Endothelial cell (in vitro differentiated cells): ENCODE measurements at regions not wholly inside any gene's neighbourhood (a gene's known extent, or its start where the extent isn't known, plus 50 kb on each side); places are given as distances from the start of the nearest gene placed in this dataset.

ENCODE experiments used
- DNase-seq: peaks from one replicate; pipeline ENCODE4 v3.0.0; 2021; ENCODE audit warnings: low spot score
- H3K27ac Mint-ChIP-seq: one replicate; pipeline ENCODE4 v1.8.0; 2021; ENCODE audit warnings: mixed read lengths, inconsistent platforms; ENCODE audit not compliant: unreplicated experiment
- H3K27me3 Mint-ChIP-seq: one replicate; pipeline ENCODE4 v1.8.0; 2021; ENCODE audit warnings: mild to moderate bottlenecking, moderate library complexity, mixed read lengths, inconsistent platforms; ENCODE audit not compliant: unreplicated experiment
- H3K36me3 Mint-ChIP-seq: one replicate; pipeline ENCODE4 v1.8.0; 2021; ENCODE audit warnings: mild to moderate bottlenecking, low read depth, mixed read lengths, inconsistent platforms; ENCODE audit not compliant: unreplicated experiment
- H3K4me1 Mint-ChIP-seq: one replicate; pipeline ENCODE4 v1.8.0; 2021; ENCODE audit warnings: mild to moderate bottlenecking, mixed read lengths, inconsistent platforms; ENCODE audit not compliant: unreplicated experiment
- H3K4me3 Mint-ChIP-seq: one replicate; pipeline ENCODE4 v1.8.0; 2021; ENCODE audit warnings: mild to moderate bottlenecking, mixed read lengths, inconsistent platforms; ENCODE audit not compliant: unreplicated experiment
- H3K9me3 Mint-ChIP-seq: one replicate; pipeline ENCODE4 v1.8.0; 2021; ENCODE audit warnings: mixed read lengths, inconsistent platforms; ENCODE audit not compliant: unreplicated experiment
- CTCF ChIP-seq: fragments of 200-600 bp; sonication (generic); IDR thresholded peaks from one replicate; pipeline ENCODE4 v1.5.0; 2021; ENCODE audit warnings: antibody characterized with exemption; ENCODE audit not compliant: unreplicated experiment

- H3K4me1 Mint-ChIP-seq, result peaks cover 33% of the 10 kb centered on the region
- no peak for TF ChIP-seq CTCF
- no peak overlapping the region for H3K27ac Mint-ChIP-seq
- H3K27me3 Mint-ChIP-seq, result peaks cover 2% of the 10 kb centered on the region
- no peak overlapping the region for H3K4me3 Mint-ChIP-seq
- DNase-seq, result no peak
- no peaks in the 10 kb centered on the region for H3K36me3 Mint-ChIP-seq
- no peaks in the 10 kb centered on the region for H3K9me3 Mint-ChIP-seq
Measured at GRCh38 chr11:103798446-103798845, 238.0 kb upstream of the DDI1 start.

GRCh38 chr11:103800406-103801114 is 235.9 kb upstream of the DDI1 start:
- no peak for TF ChIP-seq CTCF
- Mint-ChIP-seq H3K27ac (peak overlapping the region; percentile 88), H3K9me3 (no peaks in the 10 kb centered on the region), H3K27me3 (peaks cover 3% of the 10 kb centered on the region), H3K4me1 (peaks cover 33% of the 10 kb centered on the region), H3K36me3 (no peaks in the 10 kb centered on the region), H3K4me3 (no peak overlapping the region)
- DNase-seq, result peak; percentile 50

- Mint-ChIP-seq H3K9me3 (no peaks in the 10 kb centered on the region), H3K27ac (no peak overlapping the region), H3K27me3 (peaks cover 2% of the 10 kb centered on the region), H3K36me3 (no peaks in the 10 kb centered on the region), H3K4me3 (no peak overlapping the region), H3K4me1 (peaks cover 26% of the 10 kb centered on the region)
- no peak for TF ChIP-seq CTCF
- no peak for DNase-seq
Measured at GRCh38 chr11:103803062-103803461, 233.4 kb upstream of the DDI1 start.

- no peak for DNase-seq
- peaks cover 2% of the 10 kb centered on the region for H3K27me3 Mint-ChIP-seq
- no peak overlapping the region for H3K27ac Mint-ChIP-seq
- H3K4me1 Mint-ChIP-seq, result peaks cover 5% of the 10 kb centered on the region
- no peak overlapping the region for H3K4me3 Mint-ChIP-seq
- TF ChIP-seq CTCF, result no peak
- no peaks in the 10 kb centered on the region for H3K9me3 Mint-ChIP-seq
- H3K36me3 Mint-ChIP-seq, result no peaks in the 10 kb centered on the region
Measured at GRCh38 chr11:103805688-103806009, 230.8 kb upstream of the DDI1 start.

GRCh38 chr11:103806130-103806895 is 230.1 kb upstream of the DDI1 start:
- peaks cover 2% of the 10 kb centered on the region for H3K27me3 Mint-ChIP-seq
- no peak for TF ChIP-seq CTCF
- no peaks in the 10 kb centered on the region for H3K36me3 Mint-ChIP-seq
- H3K9me3 Mint-ChIP-seq, result no peaks in the 10 kb centered on the region
- no peak overlapping the region for H3K27ac Mint-ChIP-seq
- H3K4me1 Mint-ChIP-seq, result peaks cover 2% of the 10 kb centered on the region
- no peak for DNase-seq
- H3K4me3 Mint-ChIP-seq, result no peak overlapping the region
